Heart right ventricle (tissue), 16 donors: ENCODE measurements at regions not wholly inside any gene's neighbourhood (a gene's known extent, or its start where the extent isn't known, plus 50 kb on each side); places are given as distances from the start of the nearest gene placed in this dataset.
"Not testable (repeated sequence)": the region's sequence is repeated elsewhere in the genome, so short reads cannot be mapped to it uniquely, and the experiment has no call there.

Source experiments
- ATAC-seq, 8 donors: fragments of 200-7000 bp; cut with Tn5 transposase; one replicate each; pipeline ENCODE4 v1.9.1; 2020; ENCODE audit warnings: mild to moderate bottlenecking in 8 of 8, moderate library complexity in 8 of 8, moderate number of reproducible peaks in 1 of 8
- DNase-seq, 2 donors: peaks; one replicate each; pipeline ENCODE4 v3.0.0-alpha.2; 2020
- H3K27ac ChIP-seq, 10 donors: fragments of 200-600 bp; sonication (generic) in 2 of 10; one replicate each; pipeline versions ENCODE4 v1.5.0 to v1.8.0; 2020 to 2022; ENCODE audit warnings: mild to moderate bottlenecking in 3 of 10
- H3K27me3 ChIP-seq, 7 donors: fragments of 200-600 bp; one replicate each; pipeline ENCODE4 v1.8.0; 2021 to 2022; ENCODE audit warnings: mild to moderate bottlenecking in 2 of 7
- H3K36me3 ChIP-seq, 9 donors: fragments of 200-600 bp; sonication (generic) in 1 of 9; one replicate each; pipeline versions ENCODE4 v1.5.0 to v1.8.0; 2020 to 2022; ENCODE audit warnings: mild to moderate bottlenecking in 2 of 9
- H3K4me1 ChIP-seq, 9 donors: fragments of 200-600 bp; sonication (generic) in 1 of 9; one replicate each; pipeline versions ENCODE4 v1.5.0 to v1.8.0; 2020 to 2022; ENCODE audit warnings: mild to moderate bottlenecking in 4 of 9
- H3K4me3 ChIP-seq, 10 donors: fragments of 200-600 bp; sonication (generic) in 2 of 10; one replicate each; pipeline versions ENCODE4 v1.5.0 to v1.8.0; 2020 to 2022; ENCODE audit warnings: mild to moderate bottlenecking in 7 of 10, moderate library complexity in 2 of 10
- H3K9me3 ChIP-seq, 11 donors: fragments of 200-600 bp in 10 of 11; sonication (generic) in 2 of 11; one replicate each; pipeline versions ENCODE4 v1.5.0 to v1.8.0; 2013 to 2022; ENCODE audit warnings: mild to moderate bottlenecking in 2 of 11, control low read depth in 1 of 11, moderate library complexity in 1 of 11
- CTCF ChIP-seq, 9 donors: fragments of 200-600 bp; sonication (generic) in 2 of 9; IDR thresholded peaks; one replicate each; pipeline versions ENCODE4 v1.5.0 to v1.8.0; 2021 to 2022; ENCODE audit warnings: antibody characterized with exemption in 9 of 9, mild to moderate bottlenecking in 5 of 9, moderate library complexity in 1 of 9
- WGBS, 2 donors: extraction: QIAGEN DNeasy Blood & Tissue Kit; methylation state at CpG; one replicate each; pipeline ENCODE4 v1.1.7; 2013; ENCODE audit warnings: inconsistent platforms in 1 of 2; 5-methylcytosine and 5-hydroxymethylcytosine counted together
- intact Hi-C, 10 donors: fragments of 100-400 bp; cut with DNase I; formaldehyde crosslinking; loops; one replicate each; pipeline versions ENCODE4 v1.11.1 to v1.14.2; 2022
- donor health status: Arrhythmogenic right ventricular cardiomyopathy.
- donor health status: ischemic (EF 13 %, LVEDD 7.1; RV severe dilation, severe dysfunction).
- donor health status: healthy with polysubstance abuse.
- donor health status: DM: no; HTN: yes; CAD: no.
- donor health status: DM: no; HTN: no; CAD: no.
- donor health status: ischemic (EF 25% LVEDD 6.9; RV normal size, moderate dysfunction).
- donor health status: ischemic (EF 25% LVEDD 5.7; RV mildly dilated, moderate dysfunction).
- donor health status: healthy.
- donor health status: DM: yes; HTN: yes; CAD: no.
- donor health status: Ischemic cardiomyopathy.
- donor health status: ischemic (EF 35%, LVEDD 5.7; RV mildly dilated, moderate dysfunction).
- donor health status: nonischemic (EF 11% LVEDD 7.7; RV severe dilation, severe dysfunction).
- donor health status: DM: yes; HTN: yes; CAD: no.
- donor health status: PGD.
- donor health status: ischemic (EF 29% LVEDD 5.4; RV normal size, mild dysfunction).
- donor health status: nonischemic (EF 23%, LVEDD 6.1; RV moderate dilation, normal function).

- Histone ChIP-seq H3K36me3 (no peaks in the 10 kb centered on the region), H3K4me1 (no peaks in the 10 kb centered on the region), H3K27me3 (peaks cover 4 to 41% (median 29%) of the 10 kb centered on the region in 7 donors), H3K27ac (peak overlapping the region in 2 of 10 donors; percentile 44 to 64), H3K4me3 (peak overlapping the region in 1 of 10 donors; percentile 37), H3K9me3 (no peaks in the 10 kb centered on the region)
- intact Hi-C loops: no loop called here
- WGBS, 2 donors: 64 to 72% methylated on average over 30 to 31 of the region's 31 CpGs
- ATAC-seq (no peak), DNase-seq (peak in 1 of 2 donors; percentile 9)
- no peak for TF ChIP-seq CTCF (IDR thresholded peaks at IDR 0.05)
These were observed 115.2 kb downstream of the FAM53A start for GRCh38 chr4:1568855-1569460.

GRCh38 chr4:1567808-1568581 lies 116.1 kb downstream of the FAM53A start:
- intact Hi-C loops: no loop called here

GRCh38 chr4:1567519-1567807 lies 116.7 kb downstream of the FAM53A start:
- Histone ChIP-seq H3K27me3 (peaks cover 4 to 56% (median 44%) of the 10 kb centered on the region in 7 donors), H3K4me3 (no peak overlapping the region), H3K9me3 (no peaks in the 10 kb centered on the region), H3K4me1 (no peaks in the 10 kb centered on the region), H3K27ac (no peak overlapping the region), H3K36me3 (no peaks in the 10 kb centered on the region)
- peak in 1 of 2 donors; percentile 4 for DNase-seq
- 82 to 86% methylated on average over 6 of the region's 6 CpGs for WGBS, 2 donors
- intact Hi-C loops: no loop called here
- ATAC-seq: no peak
- no peak for TF ChIP-seq CTCF (IDR thresholded peaks at IDR 0.05)

More at GRCh38 chr4:1567808-1568581, 116.1 kb downstream of the FAM53A start:
- no peak overlapping the region for H3K4me3 ChIP-seq
- H3K9me3 ChIP-seq: no peaks in the 10 kb centered on the region
- DNase-seq (peak in 1 of 2 donors; percentile 10), ATAC-seq (no peak)
- WGBS, 2 donors: 52 to 58% methylated on average over 42 of the region's 42 CpGs
- H3K27me3 ChIP-seq: peaks cover 4 to 50% (median 39%) of the 10 kb centered on the region in 7 donors
- no peaks in the 10 kb centered on the region for H3K36me3 ChIP-seq
- H3K27ac ChIP-seq: no peak overlapping the region
- no peak for TF ChIP-seq CTCF (IDR thresholded peaks at IDR 0.05)
- H3K4me1 ChIP-seq: no peaks in the 10 kb centered on the region

- intact Hi-C loops: no loop called here
- Histone ChIP-seq H3K27ac (no peak overlapping the region), H3K4me3 (no peak overlapping the region), H3K9me3 (no peaks in the 10 kb centered on the region), H3K27me3 (peaks cover 4 to 61% (median 49%) of the 10 kb centered on the region in 7 donors), H3K36me3 (no peaks in the 10 kb centered on the region), H3K4me1 (no peaks in the 10 kb centered on the region)
- peak in 1 of 2 donors; percentile 8 for DNase-seq
- no peak for ATAC-seq
- no peak for TF ChIP-seq CTCF (IDR thresholded peaks at IDR 0.05)
- WGBS, 2 donors: 65 to 73% methylated on average over 16 to 19 of the region's 19 CpGs
These were observed 117.1 kb downstream of the FAM53A start for GRCh38 chr4:1566838-1567518.

- H3K27me3 ChIP-seq: peaks cover 4 to 67% (median 53%) of the 10 kb centered on the region in 7 donors
- peak in 1 of 2 donors; percentile 2 for DNase-seq
- H3K9me3 ChIP-seq, H3K36me3 ChIP-seq, H3K4me3 ChIP-seq, H3K27ac ChIP-seq, intact Hi-C loops, ATAC-seq, H3K4me1 ChIP-seq: not testable (repeated sequence)
- 41 to 45% methylated on average over 10 to 12 of the region's 14 CpGs for WGBS, 2 donors
These were observed 117.7 kb downstream of the FAM53A start for GRCh38 chr4:1566301-1566837.
